CD14-positive monocyte (primary cell): ENCODE measurements at regions not wholly inside any gene's neighbourhood (a gene's known extent, or its start where the extent isn't known, plus 50 kb on each side); places are given as distances from the start of the nearest gene placed in this dataset.

Experiments
- DNase-seq, 3 donors: peaks; one replicate each; pipeline ENCODE4 v3.0.0-alpha.2; 2011 to 2022
- H2AFZ ChIP-seq: 2 replicates; pipeline ENCODE4 v1.6.0; 2012; ENCODE audit warnings: mild to moderate bottlenecking, low read depth, low read length, inconsistent platforms; ENCODE audit not compliant: insufficient read depth, poor library complexity, severe bottlenecking
- H3K27ac ChIP-seq, 2 donors: 1 replicate in 1 of 2; 2 replicates in 1 of 2; pipeline ENCODE4 v1.5.1; 2012 to 2013; ENCODE audit warnings: low read length in 2 of 2, control low read depth in 1 of 2, inconsistent platforms in 1 of 2, low read depth in 1 of 2, mild to moderate bottlenecking in 1 of 2
- H3K27me3 ChIP-seq, 2 donors: one replicate each; pipeline versions ENCODE4 v1.6.0 to v1.6.1; 2011 to 2013; ENCODE audit warnings: low read length in 2 of 2; ENCODE audit not compliant: control insufficient read depth in 2 of 2, insufficient read depth in 2 of 2
- H3K36me3 ChIP-seq, 2 donors: replicated peaks in 1 of 2; 1 replicate in 1 of 2; 2 replicates in 1 of 2; pipeline versions ENCODE4 v1.5.1 to v1.6.1; 2012 to 2013; ENCODE audit warnings: low read length in 2 of 2, control low read depth in 1 of 2, inconsistent platforms in 1 of 2, mild to moderate bottlenecking in 1 of 2; ENCODE audit not compliant: insufficient read depth in 2 of 2, control insufficient read depth in 1 of 2
- H3K4me1 ChIP-seq, 2 donors: 1 replicate in 1 of 2; 2 replicates in 1 of 2; pipeline versions ENCODE4 v1.5.1 to v1.6.1; 2012 to 2013; ENCODE audit warnings: low read length in 2 of 2, control low read depth in 1 of 2, inconsistent platforms in 1 of 2, mild to moderate bottlenecking in 1 of 2, moderate library complexity in 1 of 2; ENCODE audit not compliant: insufficient read depth in 2 of 2, control insufficient read depth in 1 of 2
- H3K4me2 ChIP-seq: replicated peaks from 2 replicates; pipeline ENCODE3; 2012; ENCODE audit warnings: low read length, moderate library complexity, mild to moderate bottlenecking; ENCODE audit not compliant: poor library complexity, severe bottlenecking; ENCODE audit errors: extremely low read depth
- H3K4me3 ChIP-seq, 3 experiments: fragments of 200-600 bp in 1 of 3; sonication (generic) in 1 of 3; replicated peaks in 1 of 3; 1 replicate in 2 of 3; 2 replicates in 1 of 3; pipeline ENCODE4 v1.5.1; 2011 to 2013; ENCODE audit warnings: low read length in 3 of 3, mild to moderate bottlenecking in 3 of 3, control low read depth in 2 of 3, low read depth in 2 of 3, inconsistent platforms in 1 of 3, moderate library complexity in 1 of 3
- H3K79me2 ChIP-seq: 2 replicates; pipeline ENCODE4 v1.6.0; 2012; ENCODE audit warnings: mild to moderate bottlenecking, control low read depth, inconsistent platforms, low read length, moderate library complexity; ENCODE audit not compliant: insufficient read depth
- H3K9ac ChIP-seq: 2 replicates; pipeline ENCODE4 v1.6.0; 2017; ENCODE audit warnings: low read length, mild to moderate bottlenecking; ENCODE audit not compliant: insufficient read depth, poor library complexity, severe bottlenecking
- H3K9me3 ChIP-seq, 2 donors: replicated peaks in 1 of 2; 1 replicate in 1 of 2; 2 replicates in 1 of 2; pipeline versions ENCODE4 v1.5.1 to v1.6.1; 2012 to 2013; ENCODE audit warnings: low read length in 2 of 2, control low read depth in 1 of 2; ENCODE audit not compliant: control insufficient read depth in 1 of 2, insufficient read depth in 1 of 2
- H4K20me1 ChIP-seq: 2 replicates; pipeline ENCODE4 v1.6.0; 2012; ENCODE audit warnings: mild to moderate bottlenecking, low read length, control low read depth, moderate library complexity; ENCODE audit not compliant: insufficient read depth
- H3K27ac Mint-ChIP-seq, 7 donors: one replicate each; pipeline ENCODE4 v1.8.0; 2020; ENCODE audit warnings: mild to moderate bottlenecking in 7 of 7, mixed read lengths in 7 of 7, moderate library complexity in 6 of 7, inconsistent platforms in 2 of 7
- H3K27me3 Mint-ChIP-seq, 3 donors: one replicate each; pipeline ENCODE4 v1.8.0; 2021 to 2022; ENCODE audit warnings: low read depth in 3 of 3, mild to moderate bottlenecking in 3 of 3, mixed read lengths in 3 of 3, moderate library complexity in 3 of 3, inconsistent platforms in 1 of 3
- H3K36me3 Mint-ChIP-seq, 2 donors: one replicate each; pipeline ENCODE4 v1.8.0; 2020; ENCODE audit warnings: mixed read lengths in 2 of 2, inconsistent platforms in 1 of 2, mild to moderate bottlenecking in 1 of 2
- H3K4me1 Mint-ChIP-seq: one replicate; pipeline ENCODE4 v1.8.0; 2020; ENCODE audit warnings: mild to moderate bottlenecking, mixed read lengths
- H3K4me3 Mint-ChIP-seq, 2 donors: one replicate each; pipeline ENCODE4 v1.8.0; 2020; ENCODE audit warnings: mild to moderate bottlenecking in 2 of 2, mixed read lengths in 2 of 2, moderate library complexity in 1 of 2
- H3K9me3 Mint-ChIP-seq, 7 donors: one replicate each; pipeline ENCODE4 v1.8.0; 2020 to 2022; ENCODE audit warnings: mixed read lengths in 7 of 7, mild to moderate bottlenecking in 6 of 7, moderate library complexity in 6 of 7, inconsistent platforms in 2 of 7
- CTCF ChIP-seq: fragments of 200-600 bp; IDR thresholded peaks from one replicate; pipeline ENCODE4 v1.8.0; 2022; ENCODE audit warnings: antibody characterized with exemption, mild to moderate bottlenecking
- WGBS: methylation state at CpG from one replicate; pipeline ENCODE4 v1.1.5; 2013; ENCODE audit warnings: missing lambda C conversion rate; ENCODE audit not compliant: insufficient coverage; 5-methylcytosine and 5-hydroxymethylcytosine counted together
- intact Hi-C, 2 donors: fragments of 100-400 bp; cut with micrococcal nuclease; formaldehyde crosslinking; loops; one replicate each; pipeline versions ENCODE4 v1.15.0 to v1.15.1; 2023

GRCh38 chr9:118183576-118183975 lies 479.4 kb downstream of the TLR4 start:
- Histone ChIP-seq H3K4me3 (no peak overlapping the region), H3K36me3 (no peaks in the 10 kb centered on the region), H3K9me3 (no peaks in the 10 kb centered on the region), H3K4me2 (no peak overlapping the region), H3K4me1 (no peaks in the 10 kb centered on the region), H4K20me1 (no peaks in the 10 kb centered on the region), H3K9ac (no peak overlapping the region), H3K79me2 (no peaks in the 10 kb centered on the region), H3K27me3 (no peaks in the 10 kb centered on the region), H2AFZ (no peak overlapping the region), H3K27ac (no peak overlapping the region)
- H3K4me3 Mint-ChIP-seq = no peak overlapping the region
- TF ChIP-seq CTCF = no peak
- no peaks in the 10 kb centered on the region for H3K36me3 Mint-ChIP-seq
- no peaks in the 10 kb centered on the region for H3K4me1 Mint-ChIP-seq
- DNase-seq = no peak
- no peaks in the 10 kb centered on the region for H3K27me3 Mint-ChIP-seq
- H3K9me3 Mint-ChIP-seq = peaks cover 0 to 3% (median 0%) of the 10 kb centered on the region in 7 donors
- intact Hi-C loops = no loop called here
- 80% methylated on average over 1 of the region's 2 CpGs for WGBS
- no peak overlapping the region for H3K27ac Mint-ChIP-seq

GRCh38 chr9:118187408-118187807 lies 483.2 kb downstream of the TLR4 start:
- Mint-ChIP-seq H3K36me3 (no peaks in the 10 kb centered on the region), H3K4me1 (no peaks in the 10 kb centered on the region), H3K9me3 (peaks cover 0 to 8% (median 4%) of the 10 kb centered on the region in 7 donors), H3K4me3 (no peak overlapping the region), H3K27ac (no peak overlapping the region), H3K27me3 (no peaks in the 10 kb centered on the region)
- H3K4me3 ChIP-seq = no peak overlapping the region
- H3K4me1 ChIP-seq = no peaks in the 10 kb centered on the region
- H3K9me3 ChIP-seq = peaks cover 0 to 11% of the 10 kb centered on the region in 2 donors
- H3K4me2 ChIP-seq = no peak overlapping the region
- H3K27me3 ChIP-seq = no peaks in the 10 kb centered on the region
- no peak overlapping the region for H3K27ac ChIP-seq
- H4K20me1 ChIP-seq = no peaks in the 10 kb centered on the region
- no peaks in the 10 kb centered on the region for H3K79me2 ChIP-seq
- DNase-seq = no peak
- TF ChIP-seq CTCF = no peak
- WGBS = no CpG with 5 or more reads among the region's 1 CpG
- H2AFZ ChIP-seq = no peak overlapping the region
- no peaks in the 10 kb centered on the region for H3K36me3 ChIP-seq
- H3K9ac ChIP-seq = no peak overlapping the region
- intact Hi-C loops = no loop called here
